BJ (cell line): ENCODE measurements at regions not wholly inside any gene's neighbourhood (a gene's known extent, or its start where the extent isn't known, plus 50 kb on each side); places are given as distances from the start of the nearest gene placed in this dataset.

Experiments used
- CTCF ChIA-PET: fragments of 350-600 bp; formaldehyde crosslinking; extraction: SDS; loops from one replicate; lab custom pipeline; 2021; ENCODE audit warnings: antibody characterized with exemption, inconsistent platforms; lab: Yijun Ruan, JAX
- POLR2A ChIA-PET: fragments of 300-600 bp; sonication (Branson Sonifier 250); formaldehyde crosslinking; extraction: SDS; loops from one replicate; lab custom pipeline; 2021; ENCODE audit warnings: antibody characterized with exemption; lab: Charles Lee
- DNase-seq: peaks from one replicate; pipeline ENCODE4 v3.0.0-alpha.2; 2011; ENCODE audit warnings: low read depth
- H3K27me3 ChIP-seq: 2 replicates; pipeline ENCODE4 v1.6.0; 2011; ENCODE audit warnings: low read length; ENCODE audit not compliant: control insufficient read depth, insufficient read depth
- H3K36me3 ChIP-seq: 2 replicates; pipeline ENCODE4 v1.5.1; 2011; ENCODE audit warnings: low read length; ENCODE audit not compliant: control insufficient read depth, insufficient read depth
- H3K4me3 ChIP-seq: 2 replicates; pipeline ENCODE4 v1.5.1; 2011; ENCODE audit warnings: low read depth, mild to moderate bottlenecking, control low read depth, low read length
- CTCF ChIP-seq: IDR thresholded peaks from 2 replicates; pipeline ENCODE4 v1.5.1; 2011; ENCODE audit warnings: low read depth, mild to moderate bottlenecking, control low read depth, inconsistent platforms, low read length, moderate library complexity; ENCODE audit not compliant: insufficient read depth

- POLR2A ChIA-PET: no interaction called here
- no peaks in the 10 kb centered on the region; the same call in 1 of the 2 replicates for H3K36me3 ChIP-seq
- H3K4me3 ChIP-seq: no peak overlapping the region
- no peaks in the 10 kb centered on the region for H3K27me3 ChIP-seq
- TF ChIP-seq CTCF: no peak
- CTCF ChIA-PET: no interaction called here
- no peak for DNase-seq
Measured at GRCh38 chr4:166257891-166258290, 384.9 kb downstream of the TLL1 start.

GRCh38 chr4:166259081-166259480 lies 386.0 kb downstream of the TLL1 start:
- CTCF ChIA-PET: no interaction called here
- no peak for TF ChIP-seq CTCF
- POLR2A ChIA-PET: no interaction called here

DNA sequence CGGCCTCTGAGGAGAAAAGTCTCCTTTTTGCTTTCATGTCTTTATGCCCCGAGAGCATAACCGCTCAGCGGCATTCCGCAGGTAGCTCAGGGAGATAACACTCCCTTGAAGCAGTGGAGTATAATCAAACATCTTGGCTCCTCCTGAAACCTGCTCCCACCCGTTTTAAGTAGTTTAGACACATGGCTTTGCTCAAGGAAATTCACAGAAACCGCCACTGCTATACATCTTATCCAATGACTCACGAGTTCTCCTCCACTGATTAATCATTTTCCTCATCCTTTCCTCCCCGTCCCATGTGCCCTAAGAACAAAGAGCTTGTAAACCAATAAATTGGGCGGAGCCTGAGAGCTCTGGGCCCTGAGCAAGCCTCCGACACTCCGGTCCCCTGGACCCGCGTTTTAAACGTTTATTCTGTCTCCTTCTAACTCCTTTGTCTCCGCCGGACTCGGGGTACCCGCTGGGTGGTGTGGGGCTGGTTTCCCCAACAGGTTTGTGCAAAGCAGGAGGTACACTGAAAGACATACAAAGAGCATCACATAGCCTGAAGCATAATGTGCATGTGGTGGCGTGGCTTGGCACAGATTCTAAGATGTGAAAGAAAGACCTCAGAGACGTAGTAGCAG lies 401.2 kb downstream of the TLL1 start:
- Histone ChIP-seq H3K27me3 (no peaks in the 10 kb centered on the region), H3K4me3 (no peak overlapping the region), H3K36me3 (no peaks in the 10 kb centered on the region)
- ChIA-PET POLR2A (no interaction called here), CTCF (no interaction called here)
- no peak for TF ChIP-seq CTCF
- DNase-seq: no peak

More at GRCh38 chr4:166259081-166259480, 386.0 kb downstream of the TLL1 start:
- Histone ChIP-seq H3K27me3 (no peaks in the 10 kb centered on the region), H3K4me3 (no peak overlapping the region), H3K36me3 (no peaks in the 10 kb centered on the region; the same call in 1 of the 2 replicates)
- DNase-seq: no peak

GRCh38 chr4:166274775-166275174 lies 401.7 kb downstream of the TLL1 start:
- ChIA-PET POLR2A (no interaction called here), CTCF (no interaction called here)
- Histone ChIP-seq H3K36me3 (no peaks in the 10 kb centered on the region), H3K4me3 (no peak overlapping the region), H3K27me3 (no peaks in the 10 kb centered on the region)
- DNase-seq: no peak
- TF ChIP-seq CTCF: no peak

DNA sequence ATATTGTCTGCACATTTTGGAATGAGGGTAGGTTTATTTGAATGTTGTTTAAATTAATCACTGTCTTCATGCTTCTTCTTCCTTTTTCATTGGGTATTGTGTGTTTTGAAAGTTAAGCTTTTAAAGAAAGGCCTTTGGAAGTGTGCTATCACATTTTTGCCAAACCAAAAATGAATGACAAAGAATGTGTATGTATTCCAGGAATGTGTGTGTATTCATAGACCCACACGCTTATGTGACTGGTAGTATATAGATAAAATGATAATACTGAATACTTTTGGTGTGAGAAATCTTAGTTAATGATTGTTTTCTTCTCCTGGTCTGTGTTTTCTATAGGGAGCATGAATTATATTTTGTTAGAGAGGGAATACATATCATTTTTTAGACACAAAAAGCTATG lies 404.4 kb downstream of the TLL1 start:
- POLR2A ChIA-PET: no interaction called here
- CTCF ChIA-PET: no interaction called here

More for the DNA sequence above, 404.4 kb downstream of the TLL1 start:
- no peak for DNase-seq
- Histone ChIP-seq H3K27me3 (no peaks in the 10 kb centered on the region), H3K36me3 (no peaks in the 10 kb centered on the region), H3K4me3 (no peak overlapping the region)
- no peak for TF ChIP-seq CTCF
